ENCODE measurements at regions not wholly inside any gene's neighbourhood (a gene's known extent, or its start where the extent isn't known, plus 50 kb on each side); places are given as distances from the start of the nearest gene placed in this dataset.

DNA sequence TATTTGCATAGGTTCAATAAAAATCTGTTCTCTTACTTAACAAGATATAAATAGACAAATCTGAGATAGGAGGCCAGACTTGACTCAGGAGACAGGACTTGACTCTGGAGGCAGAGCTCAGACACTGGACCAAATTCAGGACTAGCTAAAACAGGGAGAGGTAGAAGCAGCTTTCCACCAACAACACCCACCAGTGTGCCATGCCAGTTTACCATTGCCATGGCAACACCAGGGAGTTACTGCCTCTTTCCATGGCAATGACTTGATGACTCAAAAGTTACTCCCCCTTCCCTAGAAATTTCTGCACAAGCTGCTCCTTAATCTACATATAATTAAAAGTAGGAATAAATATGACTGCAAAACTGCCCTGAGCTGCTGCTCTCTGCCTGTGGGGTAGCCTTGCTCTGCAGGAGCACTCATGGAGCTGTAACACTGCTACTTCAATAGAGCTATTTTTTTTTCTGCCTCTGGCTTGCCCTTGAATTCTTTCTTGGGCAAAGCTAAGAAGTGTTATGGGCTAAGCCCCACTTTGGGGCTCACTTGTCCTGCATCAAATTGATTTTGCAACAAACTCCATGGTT lies 473.0 kb downstream of the PLK2 start:
- Histone ChIP-seq H3K36me3 (ENCODE audit: insufficient read depth, low read length, poor library complexity, severe bottlenecking) (no peaks in the 10 kb centered on the region), H3K4me1 (ENCODE audit: insufficient read depth, low read length, poor library complexity, severe bottlenecking) (no peaks in the 10 kb centered on the region), H3K27ac (ENCODE audit: low read depth, low read length, poor library complexity, severe bottlenecking) (no peak overlapping the region), H3K4me3 (ENCODE audit: low read depth, low read length, poor library complexity, severe bottlenecking) (no peak overlapping the region), H3K27me3 (replicated peaks; ENCODE audit: insufficient read depth, low read depth, low read length, poor library complexity) (no peaks in the 10 kb centered on the region), H3K9me3 (ENCODE audit: low read depth, low read length, poor library complexity, severe bottlenecking) (no peaks in the 10 kb centered on the region)
- POLR2A ChIA-PET (ENCODE audit: low non-redundant PET): no interaction called here
- TF ChIP-seq, protein P1, sequence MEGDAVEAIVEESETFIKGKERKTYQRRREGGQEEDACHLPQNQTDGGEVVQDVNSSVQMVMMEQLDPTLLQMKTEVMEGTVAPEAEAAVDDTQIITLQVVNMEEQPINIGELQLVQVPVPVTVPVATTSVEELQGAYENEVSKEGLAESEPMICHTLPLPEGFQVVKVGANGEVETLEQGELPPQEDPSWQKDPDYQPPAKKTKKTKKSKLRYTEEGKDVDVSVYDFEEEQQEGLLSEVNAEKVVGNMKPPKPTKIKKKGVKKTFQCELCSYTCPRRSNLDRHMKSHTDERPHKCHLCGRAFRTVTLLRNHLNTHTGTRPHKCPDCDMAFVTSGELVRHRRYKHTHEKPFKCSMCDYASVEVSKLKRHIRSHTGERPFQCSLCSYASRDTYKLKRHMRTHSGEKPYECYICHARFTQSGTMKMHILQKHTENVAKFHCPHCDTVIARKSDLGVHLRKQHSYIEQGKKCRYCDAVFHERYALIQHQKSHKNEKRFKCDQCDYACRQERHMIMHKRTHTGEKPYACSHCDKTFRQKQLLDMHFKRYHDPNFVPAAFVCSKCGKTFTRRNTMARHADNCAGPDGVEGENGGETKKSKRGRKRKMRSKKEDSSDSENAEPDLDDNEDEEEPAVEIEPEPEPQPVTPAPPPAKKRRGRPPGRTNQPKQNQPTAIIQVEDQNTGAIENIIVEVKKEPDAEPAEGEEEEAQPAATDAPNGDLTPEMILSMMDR (conservative IDR thresholded peaks at IDR 0.05; ENCODE audit: low read depth, low read length): no peak
- TF ChIP-seq EZH2 (IDR thresholded peaks at IDR 0.05; ENCODE audit: borderline replicate concordance, low read depth, low read length, poor library complexity, severe bottlenecking): no peak
- BruUV-seq (replicated peaks): no TSS peak
- DNase-seq (ENCODE audit: low spot score): peak; percentile 7
- CTCF ChIA-PET: no interaction called here
- intact Hi-C loops (cut with micrococcal nuclease; ENCODE audit: unreplicated experiment): no loop called here

DNA sequence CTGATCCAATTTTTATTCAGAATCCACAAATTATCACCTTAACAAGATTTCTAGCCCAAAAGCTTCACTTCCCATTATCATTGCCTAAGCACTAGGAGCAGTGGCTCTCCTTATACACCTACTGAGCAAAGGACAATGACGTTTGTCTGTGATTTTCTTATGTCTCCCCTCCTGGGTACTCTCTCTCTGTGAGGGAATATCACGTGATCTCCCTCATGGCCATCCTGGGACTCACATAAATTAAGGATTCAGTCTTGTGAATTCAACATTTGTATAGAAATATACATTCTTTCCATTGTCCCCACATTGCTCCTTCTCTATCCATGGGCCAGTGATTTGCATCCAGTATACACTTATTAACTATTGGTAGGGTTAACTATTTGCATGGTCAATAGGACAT lies 476.5 kb downstream of the PLK2 start:
- intact Hi-C loops (cut with micrococcal nuclease; ENCODE audit: unreplicated experiment): no loop called here
- POLR2A ChIA-PET (ENCODE audit: low non-redundant PET): no interaction called here
- no TSS peak for BruUV-seq (replicated peaks)
- Histone ChIP-seq H3K27me3 (replicated peaks; ENCODE audit: insufficient read depth, low read depth, low read length, poor library complexity) (no peaks in the 10 kb centered on the region), H3K27ac (ENCODE audit: low read depth, low read length, poor library complexity, severe bottlenecking) (no peak overlapping the region), H3K4me1 (ENCODE audit: insufficient read depth, low read length, poor library complexity, severe bottlenecking) (no peaks in the 10 kb centered on the region), H3K9me3 (ENCODE audit: low read depth, low read length, poor library complexity, severe bottlenecking) (no peaks in the 10 kb centered on the region), H3K4me3 (ENCODE audit: low read depth, low read length, poor library complexity, severe bottlenecking) (no peak overlapping the region), H3K36me3 (ENCODE audit: insufficient read depth, low read length, poor library complexity, severe bottlenecking) (no peaks in the 10 kb centered on the region)
- CTCF ChIA-PET: no interaction called here
- DNase-seq (ENCODE audit: low spot score): no peak
- no peak for TF ChIP-seq EZH2 (IDR thresholded peaks at IDR 0.05; ENCODE audit: borderline replicate concordance, low read depth, low read length, poor library complexity, severe bottlenecking)
- TF ChIP-seq, protein P1 (conservative IDR thresholded peaks at IDR 0.05; ENCODE audit: low read depth, low read length): no peak

DNA sequence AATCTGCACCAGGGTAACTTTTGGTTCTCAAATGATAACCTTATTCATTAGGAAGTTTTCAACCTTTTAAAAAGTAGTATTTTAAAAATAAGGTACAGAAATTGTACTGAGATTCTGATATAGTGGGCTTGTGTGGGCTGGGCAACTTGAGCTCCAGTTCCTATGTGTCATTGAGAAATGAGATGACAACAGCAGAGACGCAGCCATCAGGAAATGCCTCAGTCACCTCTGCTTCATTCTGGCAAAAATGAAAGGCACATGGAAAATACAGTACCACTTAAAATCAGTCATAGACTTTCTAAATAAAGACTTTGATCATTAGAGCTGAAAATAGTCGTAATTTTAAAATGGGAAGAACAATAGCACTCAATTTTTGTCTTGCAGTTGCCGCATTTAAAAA lies 480.2 kb downstream of the PLK2 start:
- Histone ChIP-seq H3K27ac (ENCODE audit: low read depth, low read length, poor library complexity, severe bottlenecking) (no peak overlapping the region), H3K36me3 (ENCODE audit: insufficient read depth, low read length, poor library complexity, severe bottlenecking) (no peaks in the 10 kb centered on the region), H3K4me3 (ENCODE audit: low read depth, low read length, poor library complexity, severe bottlenecking) (no peak overlapping the region), H3K4me1 (ENCODE audit: insufficient read depth, low read length, poor library complexity, severe bottlenecking) (no peaks in the 10 kb centered on the region), H3K9me3 (ENCODE audit: low read depth, low read length, poor library complexity, severe bottlenecking) (no peaks in the 10 kb centered on the region), H3K27me3 (replicated peaks; ENCODE audit: insufficient read depth, low read depth, low read length, poor library complexity) (no peaks in the 10 kb centered on the region)
- intact Hi-C loops (cut with micrococcal nuclease; ENCODE audit: unreplicated experiment): no loop called here
- TF ChIP-seq, protein P1 (conservative IDR thresholded peaks at IDR 0.05; ENCODE audit: low read depth, low read length): no peak
- no peak for TF ChIP-seq EZH2 (IDR thresholded peaks at IDR 0.05; ENCODE audit: borderline replicate concordance, low read depth, low read length, poor library complexity, severe bottlenecking)
- no peak for DNase-seq (ENCODE audit: low spot score)
- POLR2A ChIA-PET (ENCODE audit: low non-redundant PET): no interaction called here
- no TSS peak for BruUV-seq (replicated peaks)
- CTCF ChIA-PET: no interaction called here
